Fibroblast of skin of abdomen (primary cell): ENCODE measurements at regions not wholly inside any gene's neighbourhood (a gene's known extent, or its start where the extent isn't known, plus 50 kb on each side); places are given as distances from the start of the nearest gene placed in this dataset.
A peak's percentile ranks its signal among the peaks of the same experiment; 100 is the strongest.

Experiments
- DNase-seq: peaks from one replicate; pipeline ENCODE4 v3.0.0-alpha.2; 2013

- DNase-seq: no peak
These were observed 59.0 kb upstream of the CTNND2 start for GRCh38 chr5:11963227-11963626.

- no peak for DNase-seq
These were observed 57.9 kb upstream of the CTNND2 start for GRCh38 chr5:11962122-11962521.

GRCh38 chr5:11958321-11958720, 54.1 kb upstream of the CTNND2 start:
- DNase-seq: no peak

GRCh38 chr5:11955331-11955730, 51.1 kb upstream of the CTNND2 start:
- peak; percentile 0 for DNase-seq
